Upper lobe of left lung (tissue), 6 donors: ENCODE measurements at regions not wholly inside any gene's neighbourhood (a gene's known extent, or its start where the extent isn't known, plus 50 kb on each side); places are given as distances from the start of the nearest gene placed in this dataset.

Source experiments
- ATAC-seq, 2 donors: fragments of 200-7000 bp; cut with Tn5 transposase; one replicate each; pipeline ENCODE4 v1.9.1; 2022; ENCODE audit warnings: mild to moderate bottlenecking in 2 of 2, moderate library complexity in 2 of 2; ENCODE audit not compliant: low FRiP score in 2 of 2
- DNase-seq, 2 donors: peaks; one replicate each; pipeline ENCODE4 v3.0.0-alpha.2; 2019 to 2020
- H3K27ac ChIP-seq, 4 donors: fragments of 200-600 bp; sonication (generic); one replicate each; pipeline ENCODE4 v1.5.1; 2016 to 2019
- H3K27me3 ChIP-seq, 4 donors: fragments of 200-600 bp; sonication (generic); one replicate each; pipeline ENCODE4 v1.5.1; 2017 to 2019
- H3K36me3 ChIP-seq, 4 donors: fragments of 200-600 bp; sonication (generic); one replicate each; pipeline ENCODE4 v1.5.1; 2016 to 2019
- H3K4me1 ChIP-seq, 4 donors: fragments of 200-600 bp; sonication (generic); one replicate each; pipeline ENCODE4 v1.5.1; 2018 to 2019
- H3K4me3 ChIP-seq, 4 donors: fragments of 200-600 bp; sonication (generic); one replicate each; pipeline ENCODE4 v1.5.1; 2017 to 2019; ENCODE audit warnings: mild to moderate bottlenecking in 2 of 4, moderate library complexity in 1 of 4
- H3K9me3 ChIP-seq, 4 donors: fragments of 200-600 bp; sonication (generic); one replicate each; pipeline ENCODE4 v1.5.1; 2018 to 2019
- CTCF ChIP-seq, 6 experiments: fragments of 450-650 bp in 4 of 6; fragments of 200-600 bp in 2 of 6; sonication (generic) in 2 of 6; IDR thresholded peaks; one replicate each; pipeline ENCODE4 v1.5.1; 2016 to 2019; ENCODE audit warnings: antibody characterized with exemption in 6 of 6
- EP300 ChIP-seq, 4 donors: sonication (generic); formaldehyde crosslinking; IDR thresholded peaks; one replicate each; pipeline ENCODE4 v1.5.1; 2017; ENCODE audit warnings: antibody characterized with exemption in 4 of 4, control low read depth in 2 of 4
- POLR2A ChIP-seq, 4 donors: fragments of 450-650 bp; IDR thresholded peaks; one replicate each; pipeline ENCODE4 v1.5.1; 2016 to 2017; ENCODE audit warnings: antibody characterized with exemption in 4 of 4, mild to moderate bottlenecking in 2 of 4
- POLR2AphosphoS5 ChIP-seq, 2 donors: sonication (generic); formaldehyde crosslinking; IDR thresholded peaks; one replicate each; pipeline ENCODE4 v1.5.1; 2017; ENCODE audit warnings: antibody characterized with exemption in 2 of 2
- WGBS, 2 donors: methylation state at CpG; one replicate each; pipeline ENCODE4 v1.1.5; 2017 to 2018; 5-methylcytosine and 5-hydroxymethylcytosine counted together
- donor health status: DM: no; HTN: no; CAD: no; lungs with moderate emphysema.
- donor health status: DM: no; HTN: yes; CAD: no; lungs with severe emphysema.

DNA sequence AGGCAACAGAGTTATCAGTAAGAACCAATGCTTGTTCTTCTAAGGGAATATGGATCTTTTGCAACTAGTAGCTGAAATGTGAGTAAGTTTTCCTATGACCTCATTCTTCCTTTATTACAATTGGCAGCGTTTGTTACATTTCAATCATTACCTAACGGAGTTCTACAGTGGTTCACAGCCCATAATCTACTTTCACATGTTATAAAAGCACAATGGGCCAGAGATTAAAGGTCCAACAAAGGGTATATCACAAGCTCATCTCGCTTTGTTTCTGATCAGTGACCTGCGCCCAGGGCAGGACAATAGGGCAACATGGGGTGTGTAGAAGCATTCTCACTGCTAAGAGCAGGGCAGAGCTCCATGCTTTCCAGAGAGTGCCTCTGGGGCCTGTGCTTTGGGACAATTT lies 279.9 kb upstream of the DYNLRB2 start:
- Histone ChIP-seq H3K27me3 (no peaks in the 10 kb centered on the region), H3K4me1 (no peaks in the 10 kb centered on the region), H3K36me3 (no peaks in the 10 kb centered on the region), H3K9me3 (no peaks in the 10 kb centered on the region), H3K4me3 (no peak overlapping the region), H3K27ac (no peak overlapping the region)
- TF ChIP-seq POLR2AphosphoS5 (IDR thresholded peaks at IDR 0.05) (no peak), EP300 (IDR thresholded peaks at IDR 0.05) (no peak), CTCF (IDR thresholded peaks at IDR 0.05) (no peak), POLR2A (IDR thresholded peaks at IDR 0.05) (no peak)
- WGBS, 2 donors, result 75 to 76% methylated on average over 4 of the region's 4 CpGs
- ATAC-seq, result no peak
- no peak for DNase-seq

GRCh38 chr16:80259290-80259805 lies 281.4 kb upstream of the DYNLRB2 start:
- WGBS, 2 donors, result 50 to 70% methylated on average over 5 to 6 of the region's 6 CpGs
- H3K9me3 ChIP-seq, result no peaks in the 10 kb centered on the region
- H3K4me1 ChIP-seq, result no peaks in the 10 kb centered on the region
- TF ChIP-seq CTCF (IDR thresholded peaks at IDR 0.05) (no peak), POLR2A (IDR thresholded peaks at IDR 0.05) (no peak), POLR2AphosphoS5 (IDR thresholded peaks at IDR 0.05) (no peak), EP300 (IDR thresholded peaks at IDR 0.05) (no peak)
- H3K4me3 ChIP-seq, result no peak overlapping the region
- H3K27ac ChIP-seq, result no peak overlapping the region
- DNase-seq (no peak), ATAC-seq (no peak)
- H3K27me3 ChIP-seq, result no peaks in the 10 kb centered on the region
- H3K36me3 ChIP-seq, result no peaks in the 10 kb centered on the region

DNA sequence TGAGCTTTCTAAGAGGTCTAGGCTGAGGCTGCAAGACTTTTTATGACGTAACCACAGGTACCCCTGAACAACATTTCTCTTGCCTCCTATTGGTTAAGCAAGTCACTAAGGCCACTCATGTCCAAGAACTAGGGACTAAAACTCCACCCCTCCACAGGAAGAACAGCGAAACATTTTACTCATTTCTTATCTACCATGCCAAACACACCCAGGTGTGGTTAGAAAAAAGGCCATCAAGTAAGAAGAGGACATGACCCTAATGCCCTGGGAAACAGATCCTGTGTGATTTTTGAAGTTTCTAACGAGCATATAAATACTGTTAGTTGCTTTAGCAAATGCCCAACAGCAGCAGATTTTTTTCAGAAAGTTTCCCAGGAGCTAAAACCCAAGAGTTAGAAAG lies 282.4 kb upstream of the DYNLRB2 start:
- Histone ChIP-seq H3K4me3 (no peak overlapping the region), H3K4me1 (no peaks in the 10 kb centered on the region), H3K27ac (no peak overlapping the region), H3K36me3 (no peaks in the 10 kb centered on the region), H3K9me3 (no peaks in the 10 kb centered on the region), H3K27me3 (no peaks in the 10 kb centered on the region)
- ATAC-seq (no peak), DNase-seq (no peak)
- no peak for TF ChIP-seq POLR2A (IDR thresholded peaks at IDR 0.05)
- TF ChIP-seq POLR2AphosphoS5 (IDR thresholded peaks at IDR 0.05), result no peak
- TF ChIP-seq EP300 (IDR thresholded peaks at IDR 0.05), result no peak
- no peak for TF ChIP-seq CTCF (IDR thresholded peaks at IDR 0.05)
- 70 to 74% methylated on average over 3 of the region's 3 CpGs for WGBS, 2 donors

DNA sequence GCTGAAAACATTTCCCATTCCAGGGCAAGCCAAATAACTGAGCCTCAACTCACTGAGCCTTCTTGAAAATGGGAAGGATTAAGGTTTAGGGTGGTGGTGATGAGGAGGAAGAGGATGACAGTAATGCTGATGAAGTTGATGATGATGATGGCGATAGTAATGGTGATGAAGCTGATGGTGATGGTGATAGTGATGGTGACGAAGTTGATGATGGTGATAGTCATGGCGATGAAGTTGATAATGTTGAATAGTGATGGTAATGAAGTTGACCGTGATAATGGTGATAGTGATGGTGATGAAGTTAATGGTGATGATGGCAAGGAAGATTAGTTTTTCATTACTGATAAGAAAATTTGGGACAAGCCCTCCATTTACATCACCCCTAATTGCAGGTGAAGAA lies 285.8 kb upstream of the DYNLRB2 start:
- DNase-seq, result no peak
- H3K4me1 ChIP-seq, result no peaks in the 10 kb centered on the region
- no peak for ATAC-seq
- H3K36me3 ChIP-seq, result no peaks in the 10 kb centered on the region
- no peaks in the 10 kb centered on the region for H3K9me3 ChIP-seq
- H3K27me3 ChIP-seq, result no peaks in the 10 kb centered on the region
- 85 to 93% methylated on average over 4 of the region's 4 CpGs for WGBS, 2 donors
- H3K27ac ChIP-seq, result no peak overlapping the region
- TF ChIP-seq POLR2A (IDR thresholded peaks at IDR 0.05) (no peak), EP300 (IDR thresholded peaks at IDR 0.05) (no peak), POLR2AphosphoS5 (IDR thresholded peaks at IDR 0.05) (no peak), CTCF (IDR thresholded peaks at IDR 0.05) (no peak)
- H3K4me3 ChIP-seq, result no peak overlapping the region

GRCh38 chr16:80253741-80254140 lies 287.1 kb upstream of the DYNLRB2 start:
- H3K9me3 ChIP-seq, result no peaks in the 10 kb centered on the region
- H3K36me3 ChIP-seq, result no peaks in the 10 kb centered on the region
- no peak for DNase-seq
- H3K4me1 ChIP-seq, result no peaks in the 10 kb centered on the region
- H3K27ac ChIP-seq, result no peak overlapping the region
- H3K4me3 ChIP-seq, result no peak overlapping the region
- no peaks in the 10 kb centered on the region for H3K27me3 ChIP-seq
- WGBS, 2 donors, result 91% methylated on average over 5 of the region's 5 CpGs
- TF ChIP-seq POLR2A (IDR thresholded peaks at IDR 0.05) (no peak), POLR2AphosphoS5 (IDR thresholded peaks at IDR 0.05) (no peak), EP300 (IDR thresholded peaks at IDR 0.05) (no peak), CTCF (IDR thresholded peaks at IDR 0.05) (no peak)
- no peak for ATAC-seq
